Skeletal muscle satellite cell (primary cell): ENCODE measurements at regions not wholly inside any gene's neighbourhood (a gene's known extent, or its start where the extent isn't known, plus 50 kb on each side); places are given as distances from the start of the nearest gene placed in this dataset.
"Not testable (repeated sequence)": the region's sequence is repeated elsewhere in the genome, so short reads cannot be mapped to it uniquely, and the experiment has no call there.

ENCODE experiments used
- H3K27me3 ChIP-seq: 2 replicates; pipeline ENCODE4 v1.7.0; 2013; ENCODE audit warnings: low read length; ENCODE audit not compliant: control insufficient read depth, insufficient read depth
- H3K36me3 ChIP-seq: 2 replicates; pipeline ENCODE4 v1.7.0; 2013; ENCODE audit warnings: mild to moderate bottlenecking, control low read depth, low read length; ENCODE audit not compliant: insufficient read depth
- H3K4me1 ChIP-seq: 2 replicates; pipeline ENCODE4 v1.7.0; 2013; ENCODE audit warnings: low read length; ENCODE audit not compliant: control insufficient read depth, insufficient read depth
- H3K4me2 ChIP-seq: 2 replicates; pipeline ENCODE4 v1.7.0; 2013; ENCODE audit warnings: mild to moderate bottlenecking, low read length
- H3K4me3 ChIP-seq: 2 replicates; pipeline ENCODE4 v1.7.0; 2013; ENCODE audit warnings: low read length
- H3K9ac ChIP-seq: 2 replicates; pipeline ENCODE4 v1.7.0; 2013; ENCODE audit warnings: mild to moderate bottlenecking, low read depth, low read length, moderate library complexity
- H3K9me3 ChIP-seq: replicated peaks from 2 replicates; pipeline ENCODE4 v1.7.0; 2013; ENCODE audit warnings: mild to moderate bottlenecking, control low read depth, low read length

- Histone ChIP-seq H3K36me3 (no peaks in the 10 kb centered on the region), H3K27me3 (no peaks in the 10 kb centered on the region), H3K9ac (no peak overlapping the region), H3K4me1 (no peaks in the 10 kb centered on the region), H3K4me2 (no peak overlapping the region), H3K9me3 (no peaks in the 10 kb centered on the region), H3K4me3 (no peak overlapping the region)
Measured at GRCh38 chr10:108545921-108546320, 1377.4 kb downstream of the XPNPEP1 start.

GRCh38 chr10:108544500-108545120 lies 1378.7 kb downstream of the XPNPEP1 start:
- Histone ChIP-seq H3K9me3 (no peaks in the 10 kb centered on the region), H3K4me3 (no peak overlapping the region), H3K4me1 (no peaks in the 10 kb centered on the region), H3K36me3 (no peaks in the 10 kb centered on the region), H3K27me3 (no peaks in the 10 kb centered on the region), H3K9ac (no peak overlapping the region), H3K4me2 (no peak overlapping the region)

GRCh38 chr10:108533551-108533950 lies 1369.0 kb upstream of the SORCS1 start:
- H3K9ac ChIP-seq = not testable (repeated sequence)

DNA sequence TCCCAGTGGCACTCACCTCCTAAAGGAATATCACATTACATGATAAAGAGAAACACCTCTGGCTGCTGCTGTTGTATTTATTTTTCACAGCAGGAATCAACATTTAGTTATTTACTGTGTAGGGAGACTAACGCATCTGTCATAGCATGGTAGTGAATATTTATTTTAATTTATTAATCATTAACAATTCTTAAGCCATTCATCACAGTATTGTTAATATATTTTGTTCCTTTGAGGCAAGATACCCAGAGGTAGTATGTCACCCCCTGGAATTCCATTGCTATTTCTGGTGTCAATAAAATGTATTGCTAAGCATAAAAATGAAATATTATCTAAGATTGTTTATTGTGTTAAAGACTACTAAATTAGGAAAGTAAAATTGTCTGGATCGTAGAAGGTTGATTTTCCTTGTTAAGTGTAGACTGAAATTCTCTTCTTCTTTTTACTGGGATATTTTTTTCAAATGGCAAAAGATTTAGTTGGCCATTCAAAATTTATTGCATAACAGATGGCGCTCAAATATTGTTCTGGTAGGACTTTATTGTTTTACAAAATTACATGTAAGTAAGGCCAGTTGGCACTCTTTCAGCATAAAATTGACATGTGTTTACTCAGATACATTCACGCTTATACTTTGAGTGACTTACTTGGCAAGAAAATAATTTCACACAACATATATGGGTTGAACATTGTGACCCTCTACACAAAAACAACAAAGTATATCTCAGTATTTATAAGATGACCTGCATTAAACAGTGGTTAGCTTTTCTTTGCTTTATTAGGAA lies 1358.7 kb upstream of the SORCS1 start:
- Histone ChIP-seq H3K4me2 (no peak overlapping the region), H3K27me3 (no peaks in the 10 kb centered on the region), H3K4me3 (no peak overlapping the region), H3K9ac (no peak overlapping the region), H3K9me3 (no peaks in the 10 kb centered on the region), H3K36me3 (no peaks in the 10 kb centered on the region), H3K4me1 (no peaks in the 10 kb centered on the region)

More at GRCh38 chr10:108533551-108533950, 1369.0 kb upstream of the SORCS1 start:
- H3K4me1 ChIP-seq, H3K27me3 ChIP-seq, H3K4me2 ChIP-seq, H3K4me3 ChIP-seq, H3K36me3 ChIP-seq, H3K9me3 ChIP-seq: not testable (repeated sequence)

GRCh38 chr10:108521827-108522492 lies 1357.5 kb upstream of the SORCS1 start:
- no peaks in the 10 kb centered on the region for H3K4me1 ChIP-seq
- no peaks in the 10 kb centered on the region for H3K27me3 ChIP-seq
- no peak overlapping the region for H3K9ac ChIP-seq
- no peak overlapping the region for H3K4me2 ChIP-seq
- H3K4me3 ChIP-seq = no peak overlapping the region
- H3K9me3 ChIP-seq = no peaks in the 10 kb centered on the region
- H3K36me3 ChIP-seq = no peaks in the 10 kb centered on the region

GRCh38 chr10:108515821-108516220 lies 1351.3 kb upstream of the SORCS1 start:
- Histone ChIP-seq H3K9me3 (no peaks in the 10 kb centered on the region), H3K36me3 (no peaks in the 10 kb centered on the region), H3K4me3 (no peak overlapping the region), H3K9ac (no peak overlapping the region), H3K27me3 (no peaks in the 10 kb centered on the region), H3K4me1 (no peaks in the 10 kb centered on the region), H3K4me2 (no peak overlapping the region)

GRCh38 chr10:108500396-108500795 lies 1335.9 kb upstream of the SORCS1 start:
- H3K9ac ChIP-seq = no peak overlapping the region
- H3K4me2 ChIP-seq = no peak overlapping the region
- H3K27me3 ChIP-seq = no peaks in the 10 kb centered on the region
- no peaks in the 10 kb centered on the region for H3K9me3 ChIP-seq
- H3K36me3 ChIP-seq = no peaks in the 10 kb centered on the region
- H3K4me1 ChIP-seq = no peaks in the 10 kb centered on the region
- no peak overlapping the region for H3K4me3 ChIP-seq

DNA sequence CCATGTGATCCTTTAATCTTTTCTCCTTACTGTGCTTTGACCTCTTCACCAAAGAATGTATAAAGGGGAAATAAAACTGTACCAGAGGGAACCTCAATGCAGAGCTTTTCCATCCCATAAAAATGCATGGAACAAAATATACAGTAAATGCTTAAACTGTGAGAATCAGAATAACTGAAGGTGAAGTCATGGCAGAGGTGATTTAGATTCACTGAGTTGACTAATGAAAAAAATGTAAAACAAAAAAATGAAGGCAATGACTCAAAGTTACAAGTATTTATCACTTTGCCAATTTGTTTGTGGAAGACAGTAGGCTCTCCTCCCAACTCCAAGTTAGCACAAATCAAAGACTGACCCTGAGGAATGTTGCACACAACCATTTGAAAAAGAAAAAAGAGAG lies 1331.6 kb upstream of the SORCS1 start:
- Histone ChIP-seq H3K27me3 (no peaks in the 10 kb centered on the region), H3K4me2 (no peak overlapping the region), H3K4me1 (no peaks in the 10 kb centered on the region), H3K9ac (no peak overlapping the region), H3K36me3 (no peaks in the 10 kb centered on the region), H3K9me3 (no peaks in the 10 kb centered on the region), H3K4me3 (no peak overlapping the region)

GRCh38 chr10:108490944-108491343 lies 1326.4 kb upstream of the SORCS1 start:
- H3K4me1 ChIP-seq = no peaks in the 10 kb centered on the region
- no peak overlapping the region for H3K4me3 ChIP-seq
- H3K9ac ChIP-seq = no peak overlapping the region
- no peaks in the 10 kb centered on the region for H3K36me3 ChIP-seq
- H3K9me3 ChIP-seq = no peaks in the 10 kb centered on the region
- H3K4me2 ChIP-seq = no peak overlapping the region
- no peaks in the 10 kb centered on the region for H3K27me3 ChIP-seq

- H3K36me3 ChIP-seq = no peaks in the 10 kb centered on the region
- no peaks in the 10 kb centered on the region for H3K27me3 ChIP-seq
Measured at GRCh38 chr10:108471420-108471819, 1306.9 kb upstream of the SORCS1 start.

DNA sequence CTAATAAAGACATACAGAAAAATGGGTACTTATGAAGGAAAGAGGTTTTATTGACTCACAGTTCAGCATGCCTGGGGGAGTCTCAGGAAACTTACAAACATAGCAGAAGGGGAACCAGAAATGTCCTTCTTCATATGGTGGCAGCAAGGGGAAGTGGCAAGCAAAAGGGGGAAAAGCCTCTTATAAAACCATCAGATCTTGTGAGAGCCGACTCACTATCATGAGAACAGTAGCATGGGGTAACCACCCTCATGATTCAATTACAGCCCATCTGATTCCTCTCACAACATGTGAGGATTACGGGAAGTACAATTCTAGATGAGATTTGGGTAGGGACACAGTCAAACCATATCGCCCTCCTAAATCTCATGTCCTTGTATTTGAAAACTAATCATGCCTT lies 1305.4 kb upstream of the SORCS1 start:
- Histone ChIP-seq H3K9ac (no peak overlapping the region), H3K9me3 (no peaks in the 10 kb centered on the region), H3K4me1 (peaks cover 7% of the 10 kb centered on the region), H3K4me2 (no peak overlapping the region), H3K36me3 (no peaks in the 10 kb centered on the region), H3K4me3 (no peak overlapping the region), H3K27me3 (no peaks in the 10 kb centered on the region)

More at GRCh38 chr10:108471420-108471819, 1306.9 kb upstream of the SORCS1 start:
- H3K4me3 ChIP-seq = no peak overlapping the region
- no peak overlapping the region for H3K9ac ChIP-seq
- H3K4me1 ChIP-seq = peaks cover 4% of the 10 kb centered on the region
- H3K4me2 ChIP-seq = no peak overlapping the region
- H3K9me3 ChIP-seq = no peaks in the 10 kb centered on the region
